ENCODE measurements at regions not wholly inside any gene's neighbourhood (a gene's known extent, or its start where the extent isn't known, plus 50 kb on each side); places are given as distances from the start of the nearest gene placed in this dataset.

DNA sequence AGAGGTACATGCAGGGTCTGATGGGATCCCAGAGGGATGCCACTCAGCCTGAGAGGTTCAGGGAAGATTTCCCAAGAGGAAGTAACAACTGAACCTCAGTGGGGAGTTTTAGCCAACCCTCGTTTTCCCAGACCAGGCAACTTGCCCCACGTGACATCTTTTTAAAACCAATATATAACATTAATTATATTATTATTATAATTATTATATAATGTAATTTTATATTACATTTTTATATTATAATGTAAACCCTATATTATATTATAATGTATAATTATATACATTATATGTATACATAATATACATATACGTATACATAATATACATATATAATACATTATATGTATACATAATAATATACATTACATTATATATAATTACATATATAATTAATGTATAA is 62.8 kb upstream of the WWC1 start:
- H3K9me3 ChIP-seq (ENCODE audit: low read depth): no peaks in the 10 kb centered on the region
- no peak for DNase-seq (ENCODE audit: low read depth in 1 of 2, low spot score in 1 of 2)

DNA sequence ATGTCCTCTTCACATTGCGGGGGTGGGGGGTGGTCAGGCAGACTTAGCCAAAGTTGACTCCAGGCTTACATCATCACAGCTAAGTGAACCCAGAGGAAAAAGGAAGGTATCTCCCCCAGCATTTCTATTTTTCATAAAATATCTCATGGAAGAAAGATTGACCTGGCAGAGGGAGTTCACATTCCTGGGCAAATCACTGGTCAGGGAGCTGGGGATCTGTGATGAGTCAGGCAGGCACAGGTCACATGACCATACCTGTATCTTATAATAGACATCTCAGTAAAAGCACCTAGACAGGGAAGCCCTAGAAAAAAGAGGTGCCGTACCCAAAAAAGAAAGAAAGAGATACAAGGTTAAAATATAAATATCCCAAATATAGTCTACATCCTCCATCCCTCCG is 57.3 kb upstream of the WWC1 start:
- Histone ChIP-seq H3K27me3 (no peaks in the 10 kb centered on the region), H3K4me1 (ENCODE audit: low read depth) (peaks cover 5% of the 10 kb centered on the region), H3K4me3 (no peak overlapping the region), H3K9me3 (ENCODE audit: low read depth) (no peaks in the 10 kb centered on the region), H3K27ac (no peak overlapping the region), H3K36me3 (no peaks in the 10 kb centered on the region)
- TF ChIP-seq, protein P1, sequence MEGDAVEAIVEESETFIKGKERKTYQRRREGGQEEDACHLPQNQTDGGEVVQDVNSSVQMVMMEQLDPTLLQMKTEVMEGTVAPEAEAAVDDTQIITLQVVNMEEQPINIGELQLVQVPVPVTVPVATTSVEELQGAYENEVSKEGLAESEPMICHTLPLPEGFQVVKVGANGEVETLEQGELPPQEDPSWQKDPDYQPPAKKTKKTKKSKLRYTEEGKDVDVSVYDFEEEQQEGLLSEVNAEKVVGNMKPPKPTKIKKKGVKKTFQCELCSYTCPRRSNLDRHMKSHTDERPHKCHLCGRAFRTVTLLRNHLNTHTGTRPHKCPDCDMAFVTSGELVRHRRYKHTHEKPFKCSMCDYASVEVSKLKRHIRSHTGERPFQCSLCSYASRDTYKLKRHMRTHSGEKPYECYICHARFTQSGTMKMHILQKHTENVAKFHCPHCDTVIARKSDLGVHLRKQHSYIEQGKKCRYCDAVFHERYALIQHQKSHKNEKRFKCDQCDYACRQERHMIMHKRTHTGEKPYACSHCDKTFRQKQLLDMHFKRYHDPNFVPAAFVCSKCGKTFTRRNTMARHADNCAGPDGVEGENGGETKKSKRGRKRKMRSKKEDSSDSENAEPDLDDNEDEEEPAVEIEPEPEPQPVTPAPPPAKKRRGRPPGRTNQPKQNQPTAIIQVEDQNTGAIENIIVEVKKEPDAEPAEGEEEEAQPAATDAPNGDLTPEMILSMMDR (IDR thresholded peaks at IDR 0.05; ENCODE audit: low read depth, low read length): no peak
- no peak for DNase-seq (ENCODE audit: low read depth in 1 of 2, low spot score in 1 of 2)

More for the DNA sequence above, 62.8 kb upstream of the WWC1 start:
- Histone ChIP-seq H3K4me3 (no peak overlapping the region), H3K4me1 (ENCODE audit: low read depth) (peaks cover 19% of the 10 kb centered on the region), H3K36me3 (no peaks in the 10 kb centered on the region), H3K27ac (no peak overlapping the region), H3K27me3 (no peaks in the 10 kb centered on the region)
- TF ChIP-seq, protein P1 (IDR thresholded peaks at IDR 0.05; ENCODE audit: low read depth, low read length): no peak

DNA sequence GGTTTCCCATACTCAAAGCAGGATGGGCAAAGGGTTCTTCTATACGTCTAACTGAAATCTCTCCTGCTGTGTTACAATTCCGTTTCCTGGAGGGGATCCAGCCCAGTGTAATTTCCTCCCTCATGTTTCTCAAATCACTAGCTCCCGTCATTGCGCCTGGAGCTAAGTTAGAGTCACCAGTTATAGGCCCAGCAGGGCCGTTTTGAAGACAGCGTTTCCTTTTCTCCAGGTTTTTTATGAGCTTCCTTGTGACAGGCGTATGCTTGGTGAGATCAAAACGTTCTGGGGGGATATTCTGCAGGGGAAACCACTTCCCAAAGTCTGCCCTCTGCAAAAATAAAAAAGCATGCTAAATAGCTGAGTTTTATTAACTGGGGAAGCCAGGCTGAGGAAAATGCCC is 53.0 kb upstream of the WWC1 start:
- Histone ChIP-seq H3K4me1 (ENCODE audit: low read depth) (no peaks in the 10 kb centered on the region), H3K27me3 (no peaks in the 10 kb centered on the region), H3K4me3 (no peak overlapping the region), H3K9me3 (ENCODE audit: low read depth) (no peaks in the 10 kb centered on the region), H3K27ac (no peak overlapping the region), H3K36me3 (no peaks in the 10 kb centered on the region)
- DNase-seq (ENCODE audit: low read depth in 1 of 2, low spot score in 1 of 2): no peak
- TF ChIP-seq, protein P1 (IDR thresholded peaks at IDR 0.05; ENCODE audit: low read depth, low read length): no peak

DNA sequence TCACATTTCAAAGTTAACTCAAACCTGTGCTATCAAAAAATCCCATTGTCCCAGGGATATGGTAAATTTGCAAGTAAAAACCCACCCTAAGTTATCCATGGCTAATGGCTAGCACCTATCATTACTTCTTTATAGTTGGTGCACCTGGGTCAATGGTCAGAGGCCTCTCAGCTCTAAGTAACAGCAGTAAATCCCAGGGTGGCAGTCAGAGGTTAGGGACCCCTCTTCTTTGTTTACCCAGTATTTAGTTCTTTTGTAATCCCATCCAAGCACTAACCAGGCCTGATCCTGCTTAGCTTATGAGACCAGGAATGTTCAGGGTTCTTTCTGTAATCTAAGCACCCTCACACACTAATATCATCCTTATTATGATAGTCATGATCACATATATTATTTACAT is 52.1 kb upstream of the WWC1 start:
- Histone ChIP-seq H3K36me3 (no peaks in the 10 kb centered on the region), H3K4me1 (ENCODE audit: low read depth) (no peaks in the 10 kb centered on the region), H3K27ac (no peak overlapping the region), H3K9me3 (ENCODE audit: low read depth) (no peaks in the 10 kb centered on the region), H3K4me3 (no peak overlapping the region), H3K27me3 (no peaks in the 10 kb centered on the region)
- TF ChIP-seq, protein P1 (IDR thresholded peaks at IDR 0.05; ENCODE audit: low read depth, low read length): no peak
- no peak for DNase-seq (ENCODE audit: low read depth in 1 of 2, low spot score in 1 of 2)

All from cardiac muscle cell (in vitro differentiated cells and primary cell).